Type B pancreatic cell (in vitro differentiated cells): ENCODE measurements at regions not wholly inside any gene's neighbourhood (a gene's known extent, or its start where the extent isn't known, plus 50 kb on each side); places are given as distances from the start of the nearest gene placed in this dataset.

ENCODE experiments used
- DNase-seq: peaks from one replicate; pipeline ENCODE4 v3.0.0; 2021; ENCODE audit warnings: mixed read lengths; ENCODE audit not compliant: unreplicated experiment; ENCODE audit errors: extremely low spot score
- H3K27ac Mint-ChIP-seq: 2 replicates; pipeline ENCODE4 v1.8.0; 2021; ENCODE audit warnings: mild to moderate bottlenecking, mixed read lengths
- H3K27me3 Mint-ChIP-seq: 2 replicates; pipeline ENCODE4 v1.8.0; 2021; ENCODE audit warnings: mixed read lengths
- H3K36me3 Mint-ChIP-seq: 2 replicates; pipeline ENCODE4 v1.8.0; 2021; ENCODE audit warnings: mixed read lengths
- H3K4me1 Mint-ChIP-seq: one replicate; pipeline ENCODE4 v1.8.0; 2021; ENCODE audit warnings: mixed read lengths; ENCODE audit not compliant: unreplicated experiment
- H3K4me3 Mint-ChIP-seq: 2 replicates; pipeline ENCODE4 v1.8.0; 2021; ENCODE audit warnings: mild to moderate bottlenecking, mixed read lengths
- H3K9me3 Mint-ChIP-seq: 2 replicates; pipeline ENCODE4 v1.8.0; 2021; ENCODE audit warnings: mixed read lengths
- TF ChIP-seq, protein P1 (sequence below): fragments of 200-600 bp; sonication (generic); conservative IDR thresholded peaks from 2 replicates; pipeline ENCODE4 v1.5.0; 2021; ENCODE audit warnings: antibody characterized with exemption, mild to moderate bottlenecking

DNA sequence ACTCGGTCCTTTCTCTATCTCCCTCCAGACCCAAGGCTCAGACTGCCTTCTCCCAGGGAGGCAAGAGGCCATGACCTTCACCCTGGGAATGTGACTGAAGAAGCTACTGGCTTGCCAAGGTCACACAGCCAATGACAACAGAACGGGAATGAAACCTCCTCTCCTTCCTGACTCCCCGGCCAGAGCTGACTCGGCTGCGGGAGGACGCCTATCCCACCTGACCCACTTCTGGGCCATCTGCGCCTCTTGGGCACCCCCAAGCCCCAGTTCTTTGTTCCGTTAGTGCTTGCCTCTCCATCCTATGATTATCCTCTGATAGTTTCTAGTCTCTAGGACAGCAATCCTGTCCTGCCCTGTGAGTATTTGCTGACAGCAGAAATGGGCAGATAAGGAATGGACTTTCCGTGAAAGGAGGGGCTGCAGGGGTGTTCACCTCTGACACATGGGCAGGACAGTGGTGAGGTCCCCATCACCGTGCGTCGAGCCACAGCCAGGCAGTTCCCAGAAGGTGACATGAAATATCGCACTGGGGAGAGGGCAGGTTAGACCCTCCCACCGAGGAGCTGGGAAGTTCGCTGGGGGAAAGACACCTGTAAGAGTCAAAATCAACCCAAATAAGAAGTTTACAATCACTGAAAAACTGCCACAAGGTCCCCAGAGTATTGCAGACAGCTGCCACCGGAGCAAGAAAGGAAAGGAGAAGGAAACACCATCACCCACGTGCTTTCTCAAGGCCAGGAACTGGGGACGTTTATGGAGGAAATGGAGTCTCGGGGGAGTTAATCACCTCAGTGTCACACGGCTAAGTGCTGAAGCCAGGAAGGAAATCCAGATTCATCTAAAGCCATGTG lies 63.0 kb downstream of the INSIG1 start:
- no peak overlapping the region for H3K4me3 Mint-ChIP-seq
- no peaks in the 10 kb centered on the region for H3K36me3 Mint-ChIP-seq
- DNase-seq = no peak
- no peak overlapping the region for H3K27ac Mint-ChIP-seq
- no peaks in the 10 kb centered on the region for H3K9me3 Mint-ChIP-seq
- H3K27me3 Mint-ChIP-seq = peaks cover 95% of the 10 kb centered on the region
- H3K4me1 Mint-ChIP-seq = no peaks in the 10 kb centered on the region
- TF ChIP-seq, protein P1, sequence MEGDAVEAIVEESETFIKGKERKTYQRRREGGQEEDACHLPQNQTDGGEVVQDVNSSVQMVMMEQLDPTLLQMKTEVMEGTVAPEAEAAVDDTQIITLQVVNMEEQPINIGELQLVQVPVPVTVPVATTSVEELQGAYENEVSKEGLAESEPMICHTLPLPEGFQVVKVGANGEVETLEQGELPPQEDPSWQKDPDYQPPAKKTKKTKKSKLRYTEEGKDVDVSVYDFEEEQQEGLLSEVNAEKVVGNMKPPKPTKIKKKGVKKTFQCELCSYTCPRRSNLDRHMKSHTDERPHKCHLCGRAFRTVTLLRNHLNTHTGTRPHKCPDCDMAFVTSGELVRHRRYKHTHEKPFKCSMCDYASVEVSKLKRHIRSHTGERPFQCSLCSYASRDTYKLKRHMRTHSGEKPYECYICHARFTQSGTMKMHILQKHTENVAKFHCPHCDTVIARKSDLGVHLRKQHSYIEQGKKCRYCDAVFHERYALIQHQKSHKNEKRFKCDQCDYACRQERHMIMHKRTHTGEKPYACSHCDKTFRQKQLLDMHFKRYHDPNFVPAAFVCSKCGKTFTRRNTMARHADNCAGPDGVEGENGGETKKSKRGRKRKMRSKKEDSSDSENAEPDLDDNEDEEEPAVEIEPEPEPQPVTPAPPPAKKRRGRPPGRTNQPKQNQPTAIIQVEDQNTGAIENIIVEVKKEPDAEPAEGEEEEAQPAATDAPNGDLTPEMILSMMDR = no peak

DNA sequence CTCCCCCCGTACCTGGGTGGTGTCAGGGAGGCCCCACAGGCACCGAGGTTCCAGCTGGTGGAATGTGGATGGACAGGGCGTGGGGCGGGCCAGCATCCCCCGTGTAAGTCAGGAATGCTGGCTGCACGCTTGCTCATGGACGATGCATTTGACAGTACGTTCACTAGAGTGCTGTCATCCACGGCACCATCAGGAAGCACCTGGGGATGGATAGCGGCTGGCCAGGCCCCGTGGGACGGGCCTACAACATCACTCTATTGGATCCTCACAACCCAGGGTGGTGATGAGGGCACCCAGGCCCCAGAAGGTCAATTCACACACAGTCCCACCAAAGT lies 63.6 kb downstream of the INSIG1 start:
- Mint-ChIP-seq H3K27ac (no peak overlapping the region), H3K27me3 (peaks cover 90% of the 10 kb centered on the region), H3K4me1 (no peaks in the 10 kb centered on the region), H3K36me3 (no peaks in the 10 kb centered on the region), H3K9me3 (no peaks in the 10 kb centered on the region), H3K4me3 (no peak overlapping the region)
- no peak for DNase-seq
- TF ChIP-seq, protein P1 = no peak

DNA sequence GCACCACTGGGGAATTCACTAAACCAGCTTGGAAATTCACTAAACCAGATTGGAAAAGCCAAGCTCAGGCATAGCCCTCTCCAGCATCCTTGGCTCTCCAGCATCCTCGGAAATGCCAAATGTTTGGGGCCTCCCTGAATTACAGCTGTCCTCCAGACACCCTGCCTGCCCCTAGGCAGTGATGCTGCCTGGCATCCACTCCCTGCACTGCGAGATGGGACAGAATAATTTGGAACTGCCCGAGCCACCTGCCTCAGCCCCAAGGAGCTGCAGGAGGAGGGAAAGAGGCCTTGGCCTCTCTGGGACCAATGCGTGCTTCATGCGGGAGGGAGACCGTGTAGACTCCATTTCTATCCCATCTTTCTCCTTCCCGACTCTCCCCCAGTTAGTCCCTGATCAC lies 64.3 kb downstream of the INSIG1 start:
- Mint-ChIP-seq H3K27me3 (peaks cover 85% of the 10 kb centered on the region), H3K27ac (no peak overlapping the region), H3K4me1 (no peaks in the 10 kb centered on the region), H3K9me3 (no peaks in the 10 kb centered on the region), H3K4me3 (no peak overlapping the region), H3K36me3 (no peaks in the 10 kb centered on the region)
- TF ChIP-seq, protein P1 = no peak
- no peak for DNase-seq

DNA sequence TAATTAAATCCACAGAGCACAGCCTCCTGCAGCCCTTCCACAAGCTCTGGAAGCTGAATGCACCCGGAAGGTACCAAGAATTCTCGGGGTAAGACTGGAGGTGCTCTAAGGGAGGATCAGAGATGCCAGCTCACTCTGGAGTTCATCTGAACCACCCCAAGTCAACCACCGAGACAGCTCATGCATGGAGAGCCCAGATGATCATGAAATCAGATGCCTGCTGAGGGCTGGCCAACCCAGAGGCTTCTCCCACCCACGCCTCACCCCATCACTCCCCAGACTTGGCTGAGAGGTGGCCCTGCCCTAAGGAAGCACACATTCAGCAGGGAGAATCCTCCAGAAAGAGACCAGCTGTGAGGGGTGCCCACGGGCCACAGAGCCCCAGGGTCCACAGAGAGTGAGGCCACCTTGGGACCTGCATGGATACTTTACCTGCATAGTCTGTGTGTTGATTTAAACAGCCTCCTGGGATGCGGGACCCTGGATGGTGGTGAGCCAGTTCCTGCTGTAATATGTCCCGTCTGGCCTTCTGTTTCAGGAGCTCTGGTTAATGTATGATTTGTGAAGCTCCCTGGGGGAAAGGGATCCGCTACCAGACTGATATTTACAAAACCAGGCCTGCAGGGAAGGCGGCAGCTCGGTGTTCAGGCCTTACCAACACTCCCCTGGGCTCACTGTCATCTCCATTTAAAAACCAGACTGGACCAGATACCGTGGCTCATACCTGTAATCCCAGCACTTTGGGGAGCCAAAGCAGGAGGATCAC lies 64.9 kb downstream of the INSIG1 start:
- Mint-ChIP-seq H3K27me3 (peaks cover 79% of the 10 kb centered on the region), H3K4me1 (no peaks in the 10 kb centered on the region), H3K4me3 (no peak overlapping the region), H3K27ac (no peak overlapping the region), H3K36me3 (no peaks in the 10 kb centered on the region), H3K9me3 (no peaks in the 10 kb centered on the region)
- TF ChIP-seq, protein P1 = no peak
- DNase-seq = no peak

DNA sequence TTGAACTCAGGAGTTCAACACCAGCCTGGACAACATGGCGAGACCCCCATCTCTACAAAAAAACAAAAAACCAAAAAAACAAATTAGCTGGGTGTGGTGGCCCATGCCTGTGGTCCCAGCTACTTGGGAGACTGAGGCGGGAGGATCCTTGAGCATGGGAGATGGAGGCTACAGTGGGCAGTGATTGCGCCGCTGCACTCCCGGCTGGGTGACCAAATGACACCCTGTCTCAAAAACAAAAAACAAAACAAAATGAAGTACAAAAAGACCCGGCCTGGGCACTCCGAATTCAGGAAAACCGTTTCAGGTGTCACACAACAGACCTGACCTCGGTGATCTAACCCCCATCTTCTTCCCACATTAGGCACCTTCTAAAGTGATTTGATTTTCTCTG lies 65.5 kb downstream of the INSIG1 start:
- H3K4me1 Mint-ChIP-seq = no peaks in the 10 kb centered on the region
- no peak for DNase-seq
- H3K27ac Mint-ChIP-seq = no peak overlapping the region
- TF ChIP-seq, protein P1 = no peak
- peaks cover 73% of the 10 kb centered on the region for H3K27me3 Mint-ChIP-seq
- no peaks in the 10 kb centered on the region for H3K36me3 Mint-ChIP-seq
- no peaks in the 10 kb centered on the region for H3K9me3 Mint-ChIP-seq
- H3K4me3 Mint-ChIP-seq = no peak overlapping the region
